C1 segment of cervical spinal cord (tissue), 14 donors: ENCODE measurements at regions not wholly inside any gene's neighbourhood (a gene's known extent, or its start where the extent isn't known, plus 50 kb on each side); places are given as distances from the start of the nearest gene placed in this dataset.

Experiments
- DNase-seq, 14 donors: peaks; one replicate each; lab custom pipeline; 2025; lab: John Stamatoyannopoulos, UW

DNA sequence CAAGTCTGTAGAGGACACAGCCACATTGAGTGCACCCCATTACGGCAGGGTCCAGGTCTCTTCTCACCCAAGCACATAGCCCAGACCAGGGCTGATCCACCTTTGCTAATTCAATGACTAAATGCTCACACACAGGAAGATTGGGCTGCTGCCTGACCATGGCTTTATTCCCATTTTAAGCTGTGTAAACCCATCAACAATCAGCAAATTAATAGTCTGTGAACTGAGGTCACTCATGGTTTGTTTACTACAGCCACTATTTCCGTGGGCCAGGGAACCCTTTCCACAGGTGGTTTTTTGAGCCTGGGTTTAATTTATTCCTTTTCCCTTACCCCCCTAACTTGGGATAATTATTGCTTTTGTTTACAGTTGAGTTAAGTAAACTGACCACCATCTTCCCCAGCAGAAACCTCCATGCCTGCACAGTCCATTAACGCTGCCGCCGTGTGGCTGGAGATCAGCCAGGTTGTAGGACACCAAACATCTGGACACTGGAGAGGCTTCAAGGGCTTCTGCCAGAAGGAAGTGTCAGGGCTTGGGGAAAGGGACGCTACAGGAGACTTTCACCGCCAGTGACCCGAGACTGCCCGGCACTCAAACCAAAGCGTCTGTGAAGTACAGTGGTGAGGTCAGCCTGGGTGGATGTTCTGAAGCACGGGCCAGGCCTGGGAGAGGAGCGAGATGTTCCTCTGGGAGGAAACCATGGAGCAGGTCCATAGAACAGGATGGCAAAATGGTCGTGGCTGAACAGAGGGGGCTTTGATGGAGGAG lies 282.9 kb downstream of the DYSF start:
- DNase-seq, result no peak
